GM03348 (cell line): ENCODE measurements at regions not wholly inside any gene's neighbourhood (a gene's known extent, or its start where the extent isn't known, plus 50 kb on each side); places are given as distances from the start of the nearest gene placed in this dataset.

ENCODE experiments used
- DNase-seq: peaks from one replicate; pipeline ENCODE4 v3.0.0; 2012; ENCODE audit warnings: low spot score

- no peak for DNase-seq
These were observed 259.0 kb upstream of the GHITM start for GRCh38 chr10:83880252-83880791.

GRCh38 chr10:83881661-83882060 is 257.6 kb upstream of the GHITM start:
- DNase-seq = no peak

GRCh38 chr10:83886871-83887270 is 252.4 kb upstream of the GHITM start:
- DNase-seq = no peak

GRCh38 chr10:83892737-83893136 is 246.6 kb upstream of the GHITM start:
- no peak for DNase-seq

GRCh38 chr10:83896219-83896618 is 243.1 kb upstream of the GHITM start:
- no peak for DNase-seq

- no peak for DNase-seq
These were observed 241.7 kb upstream of the GHITM start for GRCh38 chr10:83897626-83898025.

GRCh38 chr10:83908506-83908905 is 230.8 kb upstream of the GHITM start:
- DNase-seq = no peak

- no peak for DNase-seq
These were observed 230.3 kb upstream of the GHITM start for GRCh38 chr10:83909001-83909400.

GRCh38 chr10:83915801-83916200 is 223.5 kb upstream of the GHITM start:
- no peak for DNase-seq

GRCh38 chr10:83917537-83918506 is 221.5 kb upstream of the GHITM start:
- DNase-seq = no peak

GRCh38 chr10:83919187-83919586 is 220.1 kb upstream of the GHITM start:
- no peak for DNase-seq

GRCh38 chr10:83921984-83922860 is 217.1 kb upstream of the GHITM start:
- no peak for DNase-seq

- DNase-seq = no peak
These were observed 214.2 kb upstream of the GHITM start for GRCh38 chr10:83925133-83925532.

- no peak for DNase-seq
These were observed 212.7 kb upstream of the GHITM start for GRCh38 chr10:83926606-83927005.

GRCh38 chr10:83927166-83927565 is 212.1 kb upstream of the GHITM start:
- no peak for DNase-seq

GRCh38 chr10:83929399-83929798 is 209.9 kb upstream of the GHITM start:
- DNase-seq = no peak

GRCh38 chr10:83931669-83932068 is 207.6 kb upstream of the GHITM start:
- DNase-seq = no peak

- no peak for DNase-seq
These were observed 207.1 kb upstream of the GHITM start for GRCh38 chr10:83932245-83932644.

- no peak for DNase-seq
These were observed 205.2 kb upstream of the GHITM start for GRCh38 chr10:83934062-83934461.

GRCh38 chr10:83934641-83935338 is 204.5 kb upstream of the GHITM start:
- no peak for DNase-seq

- no peak for DNase-seq
These were observed 204.0 kb upstream of the GHITM start for GRCh38 chr10:83935339-83935736.

- no peak for DNase-seq
These were observed 203.4 kb upstream of the GHITM start for GRCh38 chr10:83935911-83936310.
